ENCODE measurements at regions not wholly inside any gene's neighbourhood (a gene's known extent, or its start where the extent isn't known, plus 50 kb on each side); places are given as distances from the start of the nearest gene placed in this dataset.

GRCh38 chr11:104570078-104570701 is 328.1 kb downstream of the CASP12 start:
- no peak for TF ChIP-seq CTCF (IDR thresholded peaks at IDR 0.05; ENCODE audit: borderline replicate concordance, insufficient read depth, low read depth, low read length)
- H3K4me3 ChIP-seq (ENCODE audit: low read depth, low read length), result no peak overlapping the region

GRCh38 chr11:104565583-104565961 is 332.7 kb downstream of the CASP12 start:
- H3K4me3 ChIP-seq (ENCODE audit: low read depth, low read length), result no peak overlapping the region
- no peak for TF ChIP-seq CTCF (IDR thresholded peaks at IDR 0.05; ENCODE audit: borderline replicate concordance, insufficient read depth, low read depth, low read length)

GRCh38 chr11:104564921-104565582 is 333.2 kb downstream of the CASP12 start:
- H3K4me3 ChIP-seq (ENCODE audit: low read depth, low read length), result no peak overlapping the region
- no peak for TF ChIP-seq CTCF (IDR thresholded peaks at IDR 0.05; ENCODE audit: borderline replicate concordance, insufficient read depth, low read depth, low read length)

- no peak overlapping the region for H3K4me3 ChIP-seq (ENCODE audit: low read depth, low read length)
- no peak for TF ChIP-seq CTCF (IDR thresholded peaks at IDR 0.05; ENCODE audit: borderline replicate concordance, insufficient read depth, low read depth, low read length)
These were observed 341.5 kb downstream of the CASP12 start for GRCh38 chr11:104556606-104557301.

GRCh38 chr11:104549019-104549418 is 349.2 kb downstream of the CASP12 start:
- no peak for TF ChIP-seq CTCF (IDR thresholded peaks at IDR 0.05; ENCODE audit: borderline replicate concordance, insufficient read depth, low read depth, low read length)
- no peak overlapping the region for H3K4me3 ChIP-seq (ENCODE audit: low read depth, low read length)

GRCh38 chr11:104547996-104548661 is 350.1 kb downstream of the CASP12 start:
- no peak for TF ChIP-seq CTCF (IDR thresholded peaks at IDR 0.05; ENCODE audit: borderline replicate concordance, insufficient read depth, low read depth, low read length)
- no peak overlapping the region for H3K4me3 ChIP-seq (ENCODE audit: low read depth, low read length)

Measured in GM12875 (cell line).